ENCODE measurements at regions not wholly inside any gene's neighbourhood (a gene's known extent, or its start where the extent isn't known, plus 50 kb on each side); places are given as distances from the start of the nearest gene placed in this dataset.

DNA sequence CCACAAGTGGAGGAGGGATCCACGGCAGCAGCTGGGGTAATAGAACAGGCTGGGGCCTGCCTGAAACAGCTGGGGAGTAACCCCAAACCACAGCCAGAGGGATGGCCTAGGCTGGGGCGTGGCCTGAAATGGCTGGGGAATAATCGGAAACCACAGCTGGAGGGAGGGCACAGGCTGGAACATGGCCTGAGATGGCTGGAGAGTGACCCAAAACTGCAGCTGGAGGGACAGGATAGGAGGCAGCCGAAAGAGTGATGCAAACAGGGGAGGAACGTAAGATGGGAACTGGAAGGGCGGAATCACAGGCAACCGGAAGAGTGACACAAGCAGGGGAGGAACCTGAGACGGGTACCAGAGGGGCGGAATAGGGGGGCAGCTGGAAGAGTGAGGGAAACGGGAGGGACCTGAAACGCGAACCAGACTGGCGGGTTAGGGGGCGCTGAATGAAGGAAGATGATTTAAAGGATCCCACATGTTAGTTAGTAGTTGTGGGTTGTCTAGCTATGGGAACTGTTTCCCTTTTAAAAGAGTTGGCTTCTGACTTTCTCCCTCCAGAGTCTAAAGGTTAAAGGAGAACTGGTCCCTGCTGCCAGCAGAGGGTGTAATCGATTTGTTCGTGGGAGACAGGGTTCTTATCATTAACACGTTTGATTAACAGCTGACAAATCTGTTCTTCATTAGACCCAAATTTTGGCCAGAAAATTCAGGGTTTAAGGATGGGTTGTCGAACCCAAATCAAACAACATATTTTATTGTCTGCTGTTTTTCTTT, 71.7 kb upstream of the KDM5D start:
- DNase-seq: peak; percentile 46
- no peaks in the 10 kb centered on the region for H3K9me3 ChIP-seq (replicated peaks)
- TF ChIP-seq, protein P1, sequence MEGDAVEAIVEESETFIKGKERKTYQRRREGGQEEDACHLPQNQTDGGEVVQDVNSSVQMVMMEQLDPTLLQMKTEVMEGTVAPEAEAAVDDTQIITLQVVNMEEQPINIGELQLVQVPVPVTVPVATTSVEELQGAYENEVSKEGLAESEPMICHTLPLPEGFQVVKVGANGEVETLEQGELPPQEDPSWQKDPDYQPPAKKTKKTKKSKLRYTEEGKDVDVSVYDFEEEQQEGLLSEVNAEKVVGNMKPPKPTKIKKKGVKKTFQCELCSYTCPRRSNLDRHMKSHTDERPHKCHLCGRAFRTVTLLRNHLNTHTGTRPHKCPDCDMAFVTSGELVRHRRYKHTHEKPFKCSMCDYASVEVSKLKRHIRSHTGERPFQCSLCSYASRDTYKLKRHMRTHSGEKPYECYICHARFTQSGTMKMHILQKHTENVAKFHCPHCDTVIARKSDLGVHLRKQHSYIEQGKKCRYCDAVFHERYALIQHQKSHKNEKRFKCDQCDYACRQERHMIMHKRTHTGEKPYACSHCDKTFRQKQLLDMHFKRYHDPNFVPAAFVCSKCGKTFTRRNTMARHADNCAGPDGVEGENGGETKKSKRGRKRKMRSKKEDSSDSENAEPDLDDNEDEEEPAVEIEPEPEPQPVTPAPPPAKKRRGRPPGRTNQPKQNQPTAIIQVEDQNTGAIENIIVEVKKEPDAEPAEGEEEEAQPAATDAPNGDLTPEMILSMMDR (IDR thresholded peaks at IDR 0.05; ENCODE audit: borderline replicate concordance): no peak
- H3K36me3 ChIP-seq: no peaks in the 10 kb centered on the region
- intact Hi-C loops (cut with micrococcal nuclease): no loop called here
- no peaks in the 10 kb centered on the region for H3K27me3 ChIP-seq (ENCODE audit: low read depth)
- peak overlapping the region; percentile 40 for H3K27ac ChIP-seq (replicated peaks)
- no peaks in the 10 kb centered on the region for H3K4me1 ChIP-seq
- peak overlapping the region; percentile 25 for H3K4me3 ChIP-seq
